ENCODE measurements at regions not wholly inside any gene's neighbourhood (a gene's known extent, or its start where the extent isn't known, plus 50 kb on each side); places are given as distances from the start of the nearest gene placed in this dataset.
"Not testable (repeated sequence)": the region's sequence is repeated elsewhere in the genome, so short reads cannot be mapped to it uniquely, and the experiment has no call there.

DNA sequence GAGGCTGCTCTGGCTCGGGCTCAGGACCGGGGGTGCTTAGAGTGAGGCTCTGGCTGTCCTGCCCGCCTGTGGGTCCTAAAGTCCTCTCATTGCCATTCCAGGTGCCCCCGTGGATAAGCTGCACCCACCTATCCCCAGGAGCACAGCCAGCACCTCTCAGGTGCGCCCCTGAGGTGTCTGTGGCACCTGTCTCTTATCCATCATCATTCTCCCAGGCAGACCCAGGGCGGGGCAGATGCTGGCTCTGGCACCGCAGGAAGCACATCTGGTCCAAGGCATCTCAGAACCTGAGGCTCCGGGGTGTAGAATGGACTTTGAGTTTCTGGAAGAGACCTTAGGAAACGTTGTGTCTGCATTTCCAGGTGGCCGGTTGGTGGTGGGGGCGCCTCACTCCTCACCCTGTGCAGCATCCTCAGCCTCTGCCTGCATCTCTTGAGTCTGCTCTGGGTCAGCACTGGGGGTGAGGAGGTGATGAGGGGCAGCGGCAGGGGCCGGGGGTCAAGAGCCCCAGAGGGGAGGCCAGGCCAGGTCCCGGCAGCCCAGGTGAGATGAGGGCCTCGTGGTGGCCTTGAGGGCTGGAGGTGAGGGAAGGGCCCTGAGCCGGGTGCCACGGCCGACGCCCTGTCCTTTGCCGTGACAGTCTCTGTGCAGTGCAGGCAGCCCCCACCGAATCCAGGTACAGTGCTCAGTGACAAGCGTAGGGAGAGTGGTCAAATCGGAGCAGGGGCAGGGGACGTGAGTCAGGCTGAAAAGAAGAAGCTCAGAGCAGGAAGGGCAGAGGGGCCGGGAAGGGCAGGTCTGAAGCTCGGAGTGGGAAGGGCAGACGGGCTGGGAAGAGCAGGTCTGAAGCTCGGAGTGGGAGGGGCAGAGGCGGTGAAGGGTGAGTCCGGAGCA lies 173.5 kb downstream of the NPIPB11 start:
- H3K36me3 ChIP-seq (replicated peaks in 1 of 2; ENCODE audit: insufficient read depth in 1 of 2, low read depth in 2 of 2), result no peaks in the 10 kb centered on the region
- peaks cover 7% of the 10 kb centered on the region for H3K4me1 ChIP-seq
- WGBS, 2 donors, result 78 to 79% methylated on average over 20 to 30 of the region's 30 CpGs
- intact Hi-C loops (cut with DNase I), result loop anchor here (10.0 kb wide), 1 partner anchor 82 kb away; no protein-coding TSS in a partner anchor
- H3K4me3 ChIP-seq, result no peak overlapping the region
- DNase-seq, result no peak
- TF ChIP-seq POLR2A (IDR thresholded peaks at IDR 0.05), result no peak
- TF ChIP-seq, protein P1, sequence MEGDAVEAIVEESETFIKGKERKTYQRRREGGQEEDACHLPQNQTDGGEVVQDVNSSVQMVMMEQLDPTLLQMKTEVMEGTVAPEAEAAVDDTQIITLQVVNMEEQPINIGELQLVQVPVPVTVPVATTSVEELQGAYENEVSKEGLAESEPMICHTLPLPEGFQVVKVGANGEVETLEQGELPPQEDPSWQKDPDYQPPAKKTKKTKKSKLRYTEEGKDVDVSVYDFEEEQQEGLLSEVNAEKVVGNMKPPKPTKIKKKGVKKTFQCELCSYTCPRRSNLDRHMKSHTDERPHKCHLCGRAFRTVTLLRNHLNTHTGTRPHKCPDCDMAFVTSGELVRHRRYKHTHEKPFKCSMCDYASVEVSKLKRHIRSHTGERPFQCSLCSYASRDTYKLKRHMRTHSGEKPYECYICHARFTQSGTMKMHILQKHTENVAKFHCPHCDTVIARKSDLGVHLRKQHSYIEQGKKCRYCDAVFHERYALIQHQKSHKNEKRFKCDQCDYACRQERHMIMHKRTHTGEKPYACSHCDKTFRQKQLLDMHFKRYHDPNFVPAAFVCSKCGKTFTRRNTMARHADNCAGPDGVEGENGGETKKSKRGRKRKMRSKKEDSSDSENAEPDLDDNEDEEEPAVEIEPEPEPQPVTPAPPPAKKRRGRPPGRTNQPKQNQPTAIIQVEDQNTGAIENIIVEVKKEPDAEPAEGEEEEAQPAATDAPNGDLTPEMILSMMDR (IDR thresholded peaks at IDR 0.05), result no peak
- H3K27ac ChIP-seq, result no peak overlapping the region
- ATAC-seq, result no peak
- no peaks in the 10 kb centered on the region for H3K9me3 ChIP-seq
- no peaks in the 10 kb centered on the region for H3K27me3 ChIP-seq

DNA sequence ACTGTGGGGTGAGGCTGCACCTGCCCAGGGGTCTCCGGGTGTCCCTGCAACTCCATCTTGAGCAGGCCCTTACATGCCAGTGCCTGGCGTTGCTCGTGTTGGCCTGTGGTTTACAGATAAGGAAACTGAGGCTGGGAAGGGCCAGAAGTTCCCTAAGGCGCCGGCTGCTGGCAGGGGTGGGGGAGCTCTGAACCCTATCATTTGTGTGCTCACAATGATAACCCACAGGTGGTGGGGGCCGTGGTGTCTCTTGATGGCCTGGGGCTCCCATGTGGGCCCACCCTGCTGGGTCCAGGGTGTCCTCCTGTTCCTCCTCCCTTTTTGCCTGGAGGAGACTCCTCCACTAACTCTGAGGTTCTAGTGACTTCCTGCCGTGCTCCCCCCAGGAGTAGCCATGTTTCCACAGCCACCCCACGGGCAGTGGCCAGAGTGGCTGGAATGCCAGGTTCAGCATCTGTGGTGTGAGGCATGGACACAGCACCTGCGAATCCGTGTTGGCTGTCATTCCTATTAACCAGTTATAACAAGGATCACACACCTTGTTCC lies 174.3 kb downstream of the NPIPB11 start:
- not testable (repeated sequence) for H3K27ac ChIP-seq; H3K9me3 ChIP-seq; H3K4me3 ChIP-seq; ATAC-seq; H3K36me3 ChIP-seq (replicated peaks in 1 of 2; ENCODE audit: insufficient read depth in 1 of 2, low read depth in 2 of 2); H3K27me3 ChIP-seq; DNase-seq; H3K4me1 ChIP-seq
- WGBS, 2 donors, result 55 to 82% methylated on average over 5 to 10 of the region's 10 CpGs
- intact Hi-C loops (cut with DNase I), result loop anchor here (10.0 kb wide), 1 partner anchor 83 kb away; no protein-coding TSS in a partner anchor

DNA sequence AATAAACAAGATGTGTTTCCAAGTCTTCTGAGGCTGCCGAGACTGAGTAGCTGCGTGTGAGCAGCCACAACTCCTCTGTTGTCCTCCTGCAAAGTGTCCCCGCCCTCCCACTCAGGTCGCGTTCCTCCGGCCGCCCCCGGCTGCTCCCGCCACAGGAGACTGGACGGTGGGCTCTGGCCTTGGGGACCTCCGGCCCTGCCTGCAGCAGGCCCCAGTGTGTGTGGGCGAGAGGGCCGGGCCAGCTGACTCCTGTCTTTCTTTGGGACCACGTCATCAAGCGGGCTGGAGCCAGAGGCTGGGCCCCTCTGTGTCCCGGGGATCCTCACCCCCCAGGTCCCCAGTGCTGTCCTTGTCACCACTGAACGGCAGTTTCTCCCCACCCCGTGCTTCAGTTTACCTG lies 175.3 kb downstream of the NPIPB11 start:
- Histone ChIP-seq H3K27ac (no peak overlapping the region), H3K4me1 (peaks cover 7% of the 10 kb centered on the region), H3K9me3 (no peaks in the 10 kb centered on the region), H3K27me3 (no peaks in the 10 kb centered on the region), H3K36me3 (replicated peaks in 1 of 2; ENCODE audit: insufficient read depth in 1 of 2, low read depth in 2 of 2) (no peaks in the 10 kb centered on the region), H3K4me3 (no peak overlapping the region)
- 62 to 74% methylated on average over 7 to 17 of the region's 18 CpGs for WGBS, 2 donors
- no peak for ATAC-seq
- no peak for DNase-seq
- intact Hi-C loops (cut with DNase I), result loop anchor here (10.0 kb wide), 1 partner anchor 84 kb away; no protein-coding TSS in a partner anchor
- no peak for TF ChIP-seq POLR2A (IDR thresholded peaks at IDR 0.05)
- TF ChIP-seq, protein P1 (IDR thresholded peaks at IDR 0.05), result no peak

DNA sequence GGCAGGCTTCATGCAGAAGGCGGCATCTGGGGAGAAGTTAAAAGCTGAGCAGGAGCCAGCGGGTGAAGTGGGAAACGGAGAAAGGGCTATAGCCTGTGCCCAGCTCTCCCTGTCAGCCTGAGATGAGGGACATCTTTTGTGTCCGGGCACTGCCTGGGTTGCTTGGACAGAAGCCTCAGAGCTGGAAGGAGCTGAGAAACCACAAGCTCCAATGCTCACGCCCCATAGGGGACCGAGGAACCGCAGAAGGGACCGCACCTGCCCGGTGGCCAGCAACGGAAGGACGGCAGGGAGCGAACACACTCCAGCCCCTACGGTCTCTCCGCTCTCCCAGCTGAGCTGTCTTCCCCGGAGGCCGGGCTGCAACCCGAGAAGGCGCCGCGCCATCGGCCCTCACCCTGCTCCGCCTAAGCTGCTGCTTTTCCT lies 175.8 kb downstream of the NPIPB11 start:
- intact Hi-C loops (cut with DNase I), result loop anchor here (10.0 kb wide), 1 partner anchor 84 kb away; no protein-coding TSS in a partner anchor
- no peak for DNase-seq
- Histone ChIP-seq H3K27me3 (no peaks in the 10 kb centered on the region), H3K9me3 (no peaks in the 10 kb centered on the region), H3K4me1 (peaks cover 7% of the 10 kb centered on the region), H3K36me3 (replicated peaks in 1 of 2; ENCODE audit: insufficient read depth in 1 of 2, low read depth in 2 of 2) (no peaks in the 10 kb centered on the region), H3K4me3 (no peak overlapping the region), H3K27ac (no peak overlapping the region)
- ATAC-seq, result no peak
- WGBS, 2 donors, result 60 to 83% methylated on average over 12 to 21 of the region's 22 CpGs
- TF ChIP-seq POLR2A (IDR thresholded peaks at IDR 0.05), result no peak
- TF ChIP-seq, protein P1 (IDR thresholded peaks at IDR 0.05), result no peak

DNA sequence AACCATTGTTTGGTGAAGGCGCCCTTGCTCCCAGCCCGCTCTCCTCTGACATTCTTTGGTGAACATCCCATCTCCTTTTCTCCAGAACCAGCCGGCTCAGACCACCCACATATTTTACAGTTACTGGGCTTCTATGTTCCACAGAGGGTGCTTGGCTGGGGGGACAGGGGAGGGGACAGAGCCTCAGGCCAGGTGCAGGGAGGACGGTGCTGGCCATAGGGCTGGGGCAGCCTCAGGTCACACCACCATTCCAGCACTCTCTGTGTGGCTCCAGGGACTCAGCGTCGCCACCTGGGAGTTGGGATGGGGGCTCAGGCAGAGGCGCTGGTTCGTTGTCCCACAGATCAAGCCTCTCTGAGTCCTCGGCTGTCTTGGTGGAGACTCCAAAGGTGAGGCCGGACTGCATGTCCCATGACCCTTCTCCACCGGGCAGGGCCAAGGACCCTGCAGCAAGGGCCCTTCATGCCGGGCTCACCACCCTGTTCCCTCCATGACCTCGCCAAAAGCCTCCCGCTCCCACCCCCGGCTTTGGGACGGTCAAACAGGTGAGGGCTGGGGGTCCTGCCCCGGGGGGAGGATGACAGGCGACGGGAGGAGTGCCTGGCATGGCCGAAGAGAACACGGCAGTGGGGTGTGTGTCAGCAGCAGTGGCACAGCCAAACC lies 176.4 kb downstream of the NPIPB11 start:
- not testable (repeated sequence) for H3K36me3 ChIP-seq (replicated peaks in 1 of 2; ENCODE audit: insufficient read depth in 1 of 2, low read depth in 2 of 2); H3K27ac ChIP-seq; H3K9me3 ChIP-seq; H3K27me3 ChIP-seq; DNase-seq; H3K4me1 ChIP-seq; H3K4me3 ChIP-seq; ATAC-seq
- 85 to 89% methylated on average over 13 to 16 of the region's 21 CpGs for WGBS, 2 donors
- intact Hi-C loops (cut with DNase I), result loop anchor here (10.0 kb wide), 1 partner anchor 85 kb away; no protein-coding TSS in a partner anchor

DNA sequence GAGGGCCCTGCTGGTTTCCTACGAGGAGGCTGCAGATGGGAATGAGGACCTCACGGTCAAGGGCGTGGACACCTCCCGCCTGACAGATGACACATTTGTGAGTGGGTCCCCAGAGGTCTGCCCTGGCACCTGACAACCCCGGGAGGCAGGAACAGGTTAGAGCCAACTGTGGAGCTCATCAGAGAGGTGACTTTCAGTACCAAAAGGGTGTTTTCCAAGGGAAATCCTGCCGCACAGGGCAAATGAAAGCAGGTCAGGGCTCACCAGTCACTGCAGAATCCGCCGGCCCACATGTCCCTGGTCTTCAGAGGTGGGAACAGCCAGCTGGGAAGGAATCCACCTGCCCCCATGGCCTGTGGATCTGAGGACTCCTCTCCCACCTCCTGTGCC lies 176.9 kb downstream of the NPIPB11 start:
- not testable (repeated sequence) for H3K4me1 ChIP-seq; H3K27me3 ChIP-seq; DNase-seq; H3K36me3 ChIP-seq (replicated peaks in 1 of 2; ENCODE audit: insufficient read depth in 1 of 2, low read depth in 2 of 2); H3K4me3 ChIP-seq; H3K9me3 ChIP-seq; H3K27ac ChIP-seq; ATAC-seq
- 71 to 79% methylated on average over 2 to 6 of the region's 8 CpGs for WGBS, 2 donors
- intact Hi-C loops (cut with DNase I), result loop anchor here (10.0 kb wide), 1 partner anchor 85 kb away; no protein-coding TSS in a partner anchor

DNA sequence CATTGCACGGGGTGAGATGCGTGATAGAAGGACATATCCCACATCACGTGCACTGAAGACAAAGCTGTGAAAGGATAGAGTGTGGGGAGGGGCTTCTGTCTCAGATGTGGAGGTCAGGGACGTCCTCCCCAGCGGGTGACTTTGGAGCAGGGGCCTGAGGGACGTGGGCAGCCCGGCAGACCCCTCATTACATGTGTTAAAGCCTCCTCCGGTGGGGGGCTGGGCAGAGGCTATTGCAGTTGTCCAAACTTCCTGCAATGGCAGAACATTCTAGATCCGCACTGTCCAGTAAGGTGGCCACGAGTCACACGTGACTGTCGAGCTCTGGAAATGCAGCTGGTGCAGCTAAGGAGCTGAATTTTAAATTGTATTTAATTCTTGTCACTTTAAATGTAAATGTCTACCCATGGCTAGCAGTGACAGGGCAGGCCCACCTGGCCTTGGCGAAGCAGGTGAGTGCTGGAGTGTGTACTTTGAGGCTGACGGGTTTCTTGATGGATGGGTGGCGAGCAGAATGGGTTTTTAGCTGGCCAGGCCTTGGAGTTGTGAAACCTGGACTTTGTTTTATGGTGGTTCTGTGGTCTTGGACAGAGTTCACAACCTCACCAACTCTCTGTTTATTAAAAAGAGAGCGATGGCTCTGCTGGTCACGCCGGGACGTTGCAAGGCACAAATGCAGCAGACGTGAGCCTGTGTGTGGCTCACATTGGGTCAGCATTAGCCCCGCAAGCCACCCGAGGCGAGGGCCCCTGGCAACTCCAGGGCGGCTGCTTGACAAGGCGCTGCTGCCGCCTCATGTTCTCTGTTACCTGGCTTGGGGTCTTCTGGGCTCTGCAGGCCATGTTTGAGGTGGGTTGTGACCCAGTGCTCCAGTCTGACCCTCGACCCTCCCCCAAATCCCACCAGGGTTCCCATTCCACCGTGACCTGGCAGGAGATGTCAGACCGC lies 177.6 kb downstream of the NPIPB11 start:
- intact Hi-C loops (cut with DNase I); H3K27me3 ChIP-seq; H3K27ac ChIP-seq; H3K4me1 ChIP-seq; ATAC-seq; H3K4me3 ChIP-seq; H3K36me3 ChIP-seq (replicated peaks in 1 of 2; ENCODE audit: insufficient read depth in 1 of 2, low read depth in 2 of 2); H3K9me3 ChIP-seq; DNase-seq: not testable (repeated sequence)
- WGBS, 2 donors, result 77 to 79% methylated on average over 18 to 23 of the region's 29 CpGs

Measured in body of pancreas (tissue), 4 donors.